ENCODE measurements at regions not wholly inside any gene's neighbourhood (a gene's known extent, or its start where the extent isn't known, plus 50 kb on each side); places are given as distances from the start of the nearest gene placed in this dataset.

- Mint-ChIP-seq H3K36me3 (ENCODE audit: insufficient read depth in 2 of 2) (no peaks in the 10 kb centered on the region), H3K27me3 (ENCODE audit: low read depth) (no peaks in the 10 kb centered on the region), H3K27ac (no peak overlapping the region)
Observed at GRCh38 chr5:117055517-117055916, 480.9 kb upstream of the SEMA6A start.

DNA sequence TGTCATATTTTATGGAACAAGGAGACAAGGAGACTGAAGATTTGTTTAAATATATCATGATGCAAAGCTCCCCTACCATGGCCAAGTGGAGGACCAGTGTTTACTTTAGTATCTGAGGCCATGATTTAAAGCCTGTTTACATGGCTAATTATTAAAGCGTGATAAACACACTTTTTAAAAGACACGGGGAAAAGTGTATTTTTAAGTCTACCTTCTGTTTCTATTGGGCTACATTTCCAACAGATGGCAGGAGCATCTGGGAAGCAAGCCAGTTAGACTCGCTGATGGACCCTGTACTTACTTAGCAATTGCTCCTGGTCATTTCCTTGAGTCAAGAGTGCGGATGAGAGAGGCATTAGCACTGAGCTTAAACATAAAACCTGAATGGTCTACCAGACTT is 480.3 kb upstream of the SEMA6A start:
- ATAC-seq (replicated peaks in 1 of 2) = no peak
- H3K9me3 Mint-ChIP-seq = peaks cover 3 to 8% of the 10 kb centered on the region in 2 donors
- no peaks in the 10 kb centered on the region for H3K4me1 Mint-ChIP-seq (ENCODE audit: low read depth)
- H3K36me3 Mint-ChIP-seq (ENCODE audit: insufficient read depth in 2 of 2) = no peaks in the 10 kb centered on the region
- DNase-seq = no peak
- H3K27ac Mint-ChIP-seq = no peak overlapping the region
- no peaks in the 10 kb centered on the region for H3K27me3 Mint-ChIP-seq (ENCODE audit: low read depth)
- no peak overlapping the region for H3K4me3 Mint-ChIP-seq

More at GRCh38 chr5:117055517-117055916, 480.9 kb upstream of the SEMA6A start:
- no peaks in the 10 kb centered on the region for H3K4me1 Mint-ChIP-seq (ENCODE audit: low read depth)
- H3K9me3 Mint-ChIP-seq = peaks cover 3 to 7% of the 10 kb centered on the region in 2 donors
- DNase-seq (no peak), ATAC-seq (replicated peaks in 1 of 2) (no peak)
- no peak overlapping the region for H3K4me3 Mint-ChIP-seq

- Mint-ChIP-seq H3K27ac (no peak overlapping the region), H3K4me1 (ENCODE audit: low read depth) (no peaks in the 10 kb centered on the region), H3K4me3 (no peak overlapping the region), H3K36me3 (ENCODE audit: insufficient read depth in 2 of 2) (no peaks in the 10 kb centered on the region), H3K9me3 (peaks cover 3 to 8% of the 10 kb centered on the region in 2 donors), H3K27me3 (ENCODE audit: low read depth) (no peaks in the 10 kb centered on the region)
- no peak for ATAC-seq (replicated peaks in 1 of 2)
- DNase-seq = no peak
Observed at GRCh38 chr5:117054141-117054540, 479.5 kb upstream of the SEMA6A start.

GRCh38 chr5:117041926-117042595 is 467.4 kb upstream of the SEMA6A start:
- H3K4me3 Mint-ChIP-seq = no peak overlapping the region
- ATAC-seq (replicated peaks in 1 of 2) (no peak), DNase-seq (no peak)
- H3K9me3 Mint-ChIP-seq = peaks cover 0 to 1% of the 10 kb centered on the region in 2 donors
- H3K36me3 Mint-ChIP-seq (ENCODE audit: insufficient read depth in 2 of 2) = no peaks in the 10 kb centered on the region
- no peaks in the 10 kb centered on the region for H3K27me3 Mint-ChIP-seq (ENCODE audit: low read depth)
- no peak overlapping the region for H3K27ac Mint-ChIP-seq
- H3K4me1 Mint-ChIP-seq (ENCODE audit: low read depth) = no peaks in the 10 kb centered on the region

DNA sequence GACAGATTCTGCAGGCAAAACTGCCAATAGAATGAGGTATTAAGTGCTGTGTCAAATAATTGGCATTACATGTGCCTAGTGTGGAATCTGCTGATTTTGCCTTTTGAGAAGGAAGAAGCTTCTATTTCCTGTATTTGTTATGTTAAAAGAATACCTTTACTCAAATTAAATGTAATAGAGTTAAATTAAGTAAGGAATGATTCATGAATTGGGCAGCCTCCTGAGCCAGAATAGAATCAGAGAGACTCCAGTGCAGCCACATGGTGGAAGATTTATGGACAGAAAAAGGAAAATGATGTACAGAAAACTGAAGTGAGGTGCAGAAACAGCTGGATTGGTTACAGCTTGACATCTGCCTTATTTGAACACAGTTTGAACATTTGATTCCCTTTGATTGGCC is 464.4 kb upstream of the SEMA6A start:
- peaks cover 0 to 2% of the 10 kb centered on the region in 2 donors for H3K9me3 Mint-ChIP-seq
- H3K36me3 Mint-ChIP-seq (ENCODE audit: insufficient read depth in 2 of 2) = no peaks in the 10 kb centered on the region
- no peak for ATAC-seq (replicated peaks in 1 of 2)
- DNase-seq = no peak
- no peaks in the 10 kb centered on the region for H3K27me3 Mint-ChIP-seq (ENCODE audit: low read depth)
- no peak overlapping the region for H3K27ac Mint-ChIP-seq
- no peak overlapping the region for H3K4me3 Mint-ChIP-seq
- no peaks in the 10 kb centered on the region for H3K4me1 Mint-ChIP-seq (ENCODE audit: low read depth)

DNA sequence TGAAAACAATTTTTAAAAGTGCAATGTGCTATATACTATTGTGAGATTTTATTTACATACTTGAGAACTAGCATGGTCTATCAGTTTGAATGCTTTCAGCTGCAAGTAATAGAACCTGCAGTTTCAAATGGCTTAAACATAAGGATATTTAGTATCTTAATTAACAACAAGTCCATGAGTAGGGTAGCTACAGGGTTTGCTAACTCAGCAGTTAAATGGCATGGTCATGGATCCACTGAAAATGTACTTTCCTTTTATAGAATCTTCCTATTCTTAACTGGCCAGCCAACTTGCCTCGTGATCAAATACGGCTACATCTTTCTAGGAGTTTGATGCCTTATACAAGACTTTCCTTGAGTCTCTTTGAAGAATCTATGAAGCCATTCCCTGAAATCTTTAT is 452.8 kb upstream of the SEMA6A start:
- Mint-ChIP-seq H3K4me1 (ENCODE audit: low read depth) (no peaks in the 10 kb centered on the region), H3K27ac (no peak overlapping the region), H3K27me3 (ENCODE audit: low read depth) (no peaks in the 10 kb centered on the region), H3K36me3 (ENCODE audit: insufficient read depth in 2 of 2) (no peaks in the 10 kb centered on the region), H3K9me3 (no peaks in the 10 kb centered on the region), H3K4me3 (no peak overlapping the region)
- no peak for ATAC-seq (replicated peaks in 1 of 2)
- no peak for DNase-seq

GRCh38 chr5:117020999-117021398 is 446.4 kb upstream of the SEMA6A start:
- DNase-seq (no peak), ATAC-seq (replicated peaks in 1 of 2) (no peak)
- no peaks in the 10 kb centered on the region for H3K36me3 Mint-ChIP-seq (ENCODE audit: insufficient read depth in 2 of 2)
- H3K27ac Mint-ChIP-seq = no peak overlapping the region
- no peaks in the 10 kb centered on the region for H3K4me1 Mint-ChIP-seq (ENCODE audit: low read depth)
- H3K27me3 Mint-ChIP-seq (ENCODE audit: low read depth) = no peaks in the 10 kb centered on the region
- no peak overlapping the region for H3K4me3 Mint-ChIP-seq
- no peaks in the 10 kb centered on the region for H3K9me3 Mint-ChIP-seq

- no peak overlapping the region for H3K4me3 Mint-ChIP-seq
- no peaks in the 10 kb centered on the region for H3K4me1 Mint-ChIP-seq (ENCODE audit: low read depth)
- no peak for DNase-seq
- no peaks in the 10 kb centered on the region for H3K27me3 Mint-ChIP-seq (ENCODE audit: low read depth)
- no peak for ATAC-seq (replicated peaks in 1 of 2)
- H3K36me3 Mint-ChIP-seq (ENCODE audit: insufficient read depth in 2 of 2) = no peaks in the 10 kb centered on the region
- peaks cover 5 to 13% of the 10 kb centered on the region in 2 donors for H3K9me3 Mint-ChIP-seq
- H3K27ac Mint-ChIP-seq = no peak overlapping the region
Observed at GRCh38 chr5:117013280-117013877, 438.8 kb upstream of the SEMA6A start.

- no peaks in the 10 kb centered on the region for H3K36me3 Mint-ChIP-seq (ENCODE audit: insufficient read depth in 2 of 2)
- no peak for ATAC-seq (replicated peaks in 1 of 2)
- H3K27ac Mint-ChIP-seq = no peak overlapping the region
- H3K9me3 Mint-ChIP-seq = peaks cover 5 to 15% of the 10 kb centered on the region in 2 donors
- H3K4me3 Mint-ChIP-seq = no peak overlapping the region
- no peak for DNase-seq
- no peaks in the 10 kb centered on the region for H3K4me1 Mint-ChIP-seq (ENCODE audit: low read depth)
- H3K27me3 Mint-ChIP-seq (ENCODE audit: low read depth) = no peaks in the 10 kb centered on the region
Observed at GRCh38 chr5:117010574-117010973, 436.0 kb upstream of the SEMA6A start.

DNA sequence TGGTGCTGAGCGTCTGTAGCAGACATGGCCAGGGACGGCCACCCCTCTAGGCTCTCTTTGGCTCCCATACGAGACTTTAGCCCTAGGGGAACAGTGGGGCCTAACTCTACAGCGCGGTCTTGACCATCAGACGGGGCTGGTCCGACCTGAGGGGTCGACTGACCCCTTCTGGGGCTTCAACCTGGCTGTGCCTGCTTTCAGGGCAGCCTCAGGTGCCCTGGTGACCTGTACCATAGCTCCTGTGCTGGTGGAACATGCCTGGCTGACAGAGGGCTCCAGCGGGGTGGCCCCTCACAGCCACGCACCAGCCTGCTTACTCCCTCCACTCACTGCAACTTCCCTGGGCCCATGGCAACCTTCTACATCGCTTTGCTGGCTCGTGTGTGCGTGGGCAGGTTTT is 423.4 kb upstream of the SEMA6A start:
- no peak overlapping the region for H3K27ac Mint-ChIP-seq
- H3K4me1 Mint-ChIP-seq (ENCODE audit: low read depth) = no peaks in the 10 kb centered on the region
- no peak for DNase-seq
- H3K27me3 Mint-ChIP-seq (ENCODE audit: low read depth) = no peaks in the 10 kb centered on the region
- no peak for ATAC-seq (replicated peaks in 1 of 2)
- peaks cover 0 to 1% of the 10 kb centered on the region in 2 donors for H3K9me3 Mint-ChIP-seq
- H3K36me3 Mint-ChIP-seq (ENCODE audit: insufficient read depth in 2 of 2) = no peaks in the 10 kb centered on the region
- H3K4me3 Mint-ChIP-seq = no peak overlapping the region

- Mint-ChIP-seq H3K4me1 (ENCODE audit: low read depth) (no peaks in the 10 kb centered on the region), H3K4me3 (no peak overlapping the region), H3K9me3 (no peaks in the 10 kb centered on the region), H3K27me3 (ENCODE audit: low read depth) (no peaks in the 10 kb centered on the region), H3K36me3 (ENCODE audit: insufficient read depth in 2 of 2) (no peaks in the 10 kb centered on the region), H3K27ac (no peak overlapping the region)
- ATAC-seq (replicated peaks in 1 of 2) (no peak), DNase-seq (no peak)
Observed at GRCh38 chr5:116992681-116993080, 418.1 kb upstream of the SEMA6A start.

- no peak for DNase-seq
- peaks cover 0 to 2% of the 10 kb centered on the region in 2 donors for H3K9me3 Mint-ChIP-seq
- H3K27me3 Mint-ChIP-seq (ENCODE audit: low read depth) = no peaks in the 10 kb centered on the region
- peaks cover 0 to 2% of the 10 kb centered on the region in 2 donors for H3K36me3 Mint-ChIP-seq (ENCODE audit: insufficient read depth in 2 of 2)
- H3K4me3 Mint-ChIP-seq = no peak overlapping the region
- ATAC-seq (replicated peaks in 1 of 2) = no peak
- no peaks in the 10 kb centered on the region for H3K4me1 Mint-ChIP-seq (ENCODE audit: low read depth)
- H3K27ac Mint-ChIP-seq = no peak overlapping the region
Observed at GRCh38 chr5:116989995-116990394, 415.4 kb upstream of the SEMA6A start.

GRCh38 chr5:116982035-116982434 is 407.4 kb upstream of the SEMA6A start:
- Mint-ChIP-seq H3K27me3 (ENCODE audit: low read depth) (no peaks in the 10 kb centered on the region), H3K27ac (no peak overlapping the region), H3K36me3 (ENCODE audit: insufficient read depth in 2 of 2) (peaks cover 0 to 2% of the 10 kb centered on the region in 2 donors), H3K9me3 (peaks cover 5 to 9% of the 10 kb centered on the region in 2 donors), H3K4me1 (ENCODE audit: low read depth) (no peaks in the 10 kb centered on the region), H3K4me3 (no peak overlapping the region)
- no peak for DNase-seq
- ATAC-seq (replicated peaks in 1 of 2) = no peak

- H3K4me1 Mint-ChIP-seq (ENCODE audit: low read depth) = no peaks in the 10 kb centered on the region
Observed at GRCh38 chr5:116980581-116980980, 406.0 kb upstream of the SEMA6A start.

More at GRCh38 chr5:116980581-116980980, 406.0 kb upstream of the SEMA6A start:
- no peak for ATAC-seq (replicated peaks in 1 of 2)
- H3K27ac Mint-ChIP-seq = no peak overlapping the region
- H3K36me3 Mint-ChIP-seq (ENCODE audit: insufficient read depth in 2 of 2) = no peaks in the 10 kb centered on the region
- no peak overlapping the region for H3K4me3 Mint-ChIP-seq
- H3K9me3 Mint-ChIP-seq = peaks cover 3 to 9% of the 10 kb centered on the region in 2 donors
- H3K27me3 Mint-ChIP-seq (ENCODE audit: low read depth) = no peaks in the 10 kb centered on the region
- DNase-seq = no peak

All from activated T-cell treated with anti-CD3 and anti-CD28 coated beads, Interleukin-2, amount 50 U/mL, for 72 hours (primary cell).